GM18870 (cell line): ENCODE measurements at regions not wholly inside any gene's neighbourhood (a gene's known extent, or its start where the extent isn't known, plus 50 kb on each side); places are given as distances from the start of the nearest gene placed in this dataset.

Experiments used
- ATAC-seq: cut with Tn5 transposase; IDR thresholded peaks from one replicate; pipeline ENCODE4 v1.9.1; 2021; ENCODE audit warnings: moderate library complexity; ENCODE audit not compliant: unreplicated experiment

DNA sequence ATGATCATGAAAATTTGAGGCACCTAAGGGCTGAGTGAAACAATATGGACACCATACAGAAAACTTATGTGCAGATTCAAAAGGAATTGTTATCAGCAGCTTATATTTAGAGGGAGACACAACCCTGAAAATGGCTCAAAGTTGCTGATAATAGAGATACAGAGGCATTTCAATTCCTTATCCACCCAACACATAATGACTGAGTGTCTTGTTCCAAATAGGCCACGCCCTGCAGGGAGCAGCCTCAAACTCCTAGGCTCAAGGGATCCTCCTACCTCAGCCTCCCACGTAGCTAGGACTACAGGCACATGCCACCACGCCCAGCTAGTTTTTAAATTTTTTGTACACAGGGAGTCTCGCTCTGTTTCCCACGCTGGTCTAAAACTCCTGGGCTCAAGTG is 79.0 kb downstream of the LBH start:
- no peak for ATAC-seq

DNA sequence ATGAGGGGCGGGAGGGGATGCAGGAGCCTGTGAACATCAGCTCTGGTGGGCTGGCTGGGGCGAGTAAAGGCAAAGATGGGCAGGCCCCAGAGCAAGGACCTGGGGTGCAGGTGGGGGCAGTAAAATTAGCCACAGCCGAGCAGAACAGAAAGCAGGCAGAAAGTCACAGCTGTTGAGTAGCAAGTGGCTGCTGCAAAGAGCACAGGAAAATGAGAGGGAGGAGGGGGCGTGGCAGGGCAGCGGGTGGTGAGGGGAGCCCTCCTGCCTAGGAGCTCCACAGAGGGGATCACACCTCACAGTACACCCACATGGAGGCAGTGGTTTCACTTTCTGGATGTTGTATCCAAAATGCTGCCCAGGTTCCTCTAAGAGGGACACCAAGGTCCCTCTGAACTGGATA is 79.6 kb downstream of the LBH start:
- ATAC-seq: no peak

DNA sequence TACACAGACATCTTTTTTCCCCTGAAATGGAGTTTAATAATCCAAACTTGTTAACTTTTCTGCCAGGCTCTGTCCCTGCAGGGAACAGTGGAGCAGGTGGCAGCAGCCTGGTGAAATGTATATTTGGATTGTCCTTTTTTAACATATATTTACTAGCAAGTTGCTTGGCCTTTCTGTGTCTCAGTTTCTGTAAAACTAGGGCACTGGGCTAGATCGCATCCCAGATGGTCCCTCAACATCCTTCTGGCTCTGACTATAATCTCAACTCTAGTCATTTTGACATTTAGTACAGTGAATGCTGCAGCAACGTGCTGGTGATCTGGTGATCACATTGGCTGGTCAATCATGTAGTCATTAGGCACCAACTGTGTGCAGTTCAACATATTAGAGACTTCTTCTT is 80.4 kb downstream of the LBH start:
- ATAC-seq: no peak

DNA sequence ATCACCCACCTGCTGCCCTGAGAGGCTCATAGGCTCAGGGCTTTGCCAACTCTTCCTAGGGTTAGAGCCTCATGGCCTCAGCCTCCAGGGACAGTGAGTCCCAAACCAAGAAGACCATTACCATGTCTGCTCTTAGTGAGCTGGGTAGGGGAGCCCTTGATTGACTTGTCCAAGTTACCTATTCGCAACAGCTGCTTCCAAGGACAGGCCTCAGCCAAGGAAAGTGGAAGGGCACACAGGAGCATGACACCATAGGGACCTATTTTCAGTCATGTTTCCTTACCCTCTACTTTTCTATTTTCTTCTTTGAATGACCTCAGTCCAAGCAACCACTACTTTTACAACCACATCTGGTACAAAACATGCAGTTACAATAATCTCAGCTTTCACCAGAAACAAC is 81.6 kb downstream of the LBH start:
- ATAC-seq: no peak

DNA sequence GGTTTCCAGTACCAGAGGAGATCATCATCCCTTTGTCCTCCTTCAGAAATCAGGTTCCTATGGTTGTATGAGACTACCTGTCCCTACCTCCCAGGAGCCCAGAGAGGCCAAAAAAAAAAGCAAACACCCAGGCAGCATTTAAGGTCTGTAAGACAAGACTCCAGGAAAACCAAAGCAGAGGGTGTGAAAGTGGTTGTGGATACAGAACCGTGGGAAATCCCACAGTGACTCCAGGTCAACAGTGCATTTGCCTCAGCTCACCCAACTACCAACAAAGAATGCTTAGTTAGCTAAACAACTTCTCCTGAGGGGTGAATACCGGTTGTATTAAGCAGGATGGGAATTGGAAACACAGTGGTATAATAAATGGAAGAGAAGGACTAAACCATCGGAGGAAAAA is 83.6 kb downstream of the LBH start:
- no peak for ATAC-seq

DNA sequence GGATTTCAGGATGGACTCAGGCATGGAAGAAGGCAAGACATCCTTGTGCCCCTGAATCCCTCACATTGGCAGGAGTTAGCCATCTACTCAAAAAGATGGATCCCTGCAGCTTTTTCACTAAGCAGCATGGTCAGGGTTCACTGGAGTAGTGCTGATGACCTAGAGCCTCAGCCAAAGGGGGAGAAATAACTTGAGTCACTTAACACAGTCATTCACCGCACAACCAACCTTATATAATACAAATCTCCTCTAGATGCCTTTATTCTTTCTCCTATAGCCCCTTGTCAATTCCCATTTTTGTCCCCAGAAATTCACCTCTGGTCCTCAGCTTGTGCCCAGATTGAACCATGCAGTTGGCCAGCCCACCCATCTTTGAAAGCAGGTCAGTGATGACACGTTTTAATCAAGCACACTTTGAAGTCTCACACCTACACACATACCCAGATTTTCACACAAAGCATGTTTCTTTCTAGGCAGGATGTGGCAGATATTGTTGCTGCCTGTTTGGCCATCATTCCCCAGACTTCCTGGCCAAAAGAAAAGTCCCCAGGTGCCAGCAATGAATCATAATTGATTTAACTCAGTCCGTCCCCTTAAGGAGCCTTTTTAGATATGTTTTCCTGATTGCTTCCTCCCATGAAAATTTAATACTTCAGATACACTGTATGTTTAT is 84.2 kb downstream of the LBH start:
- ATAC-seq: no peak

DNA sequence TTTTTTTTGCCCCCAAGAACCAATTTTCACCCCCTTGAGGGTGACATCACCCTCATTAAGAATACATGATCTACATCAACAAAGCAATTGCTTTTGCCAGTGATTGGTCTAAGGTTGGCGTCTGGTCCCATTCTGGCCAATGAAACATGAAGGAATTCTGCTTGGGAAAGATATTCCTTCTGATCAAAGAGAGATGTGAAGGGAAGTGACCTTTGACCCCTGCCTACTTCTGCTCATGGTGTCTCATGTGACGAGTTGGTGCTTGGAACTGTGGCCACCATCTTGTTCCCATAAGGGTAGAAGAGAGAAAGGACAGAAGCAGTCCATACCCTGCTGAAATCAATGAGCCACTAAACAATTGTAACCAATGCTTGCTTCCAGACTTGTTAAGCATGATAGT is 85.1 kb downstream of the LBH start:
- ATAC-seq: no peak

DNA sequence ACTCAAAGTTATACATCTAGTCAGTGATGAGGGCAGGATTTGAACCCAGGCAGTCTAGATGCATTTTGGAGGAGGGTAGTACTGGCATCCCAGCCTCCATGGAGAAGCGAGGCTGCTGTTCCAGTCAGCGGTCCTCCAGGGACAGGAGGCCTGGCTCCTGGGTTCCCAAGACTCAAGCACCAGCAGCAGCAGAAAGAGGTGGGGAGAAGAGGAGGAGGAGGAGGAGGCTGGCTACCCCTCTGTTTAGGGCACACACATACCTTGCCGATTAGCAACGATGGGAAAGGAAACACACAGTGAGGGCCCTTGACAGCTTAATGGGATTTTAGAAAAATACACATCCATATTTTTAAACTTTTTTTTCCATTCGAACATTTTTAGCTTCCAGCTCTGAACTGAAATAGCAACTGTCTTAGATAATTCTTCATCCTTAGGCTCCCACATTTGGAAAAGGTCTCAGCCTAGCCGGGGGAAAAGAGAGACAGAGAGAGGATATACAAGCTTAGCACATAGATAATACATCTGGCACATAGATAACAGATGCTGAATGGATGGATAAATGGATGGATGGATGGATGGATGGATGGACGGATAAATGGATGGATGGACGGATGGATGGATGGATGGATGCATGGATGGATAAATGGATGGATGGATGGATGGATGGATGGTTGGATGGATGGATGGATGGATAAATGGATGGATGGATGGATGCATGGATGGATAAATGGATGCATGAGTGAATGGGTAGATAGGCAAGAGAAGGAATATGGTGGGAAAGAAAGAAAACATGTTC is 87.9 kb downstream of the LBH start:
- ATAC-seq: no peak

DNA sequence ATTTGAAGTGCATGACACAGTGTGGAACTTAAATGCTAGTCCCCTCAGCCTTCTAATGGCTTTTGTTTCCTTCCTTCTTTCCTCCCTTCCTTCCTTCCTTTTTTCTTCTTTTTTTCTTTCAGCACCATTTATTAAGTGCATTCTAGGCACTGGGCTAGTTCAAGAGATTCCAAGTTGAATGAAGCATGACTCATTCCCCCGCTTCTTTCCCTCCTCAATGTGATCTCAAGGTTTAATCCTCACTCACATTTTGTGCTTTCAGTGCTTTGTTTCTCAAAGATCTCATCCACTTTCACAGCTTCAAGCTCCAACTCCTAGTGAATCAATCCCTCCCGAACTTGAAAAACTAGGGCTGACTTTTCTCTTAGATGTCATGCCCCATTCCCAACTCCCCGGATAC is 90.1 kb downstream of the LBH start:
- no peak for ATAC-seq

DNA sequence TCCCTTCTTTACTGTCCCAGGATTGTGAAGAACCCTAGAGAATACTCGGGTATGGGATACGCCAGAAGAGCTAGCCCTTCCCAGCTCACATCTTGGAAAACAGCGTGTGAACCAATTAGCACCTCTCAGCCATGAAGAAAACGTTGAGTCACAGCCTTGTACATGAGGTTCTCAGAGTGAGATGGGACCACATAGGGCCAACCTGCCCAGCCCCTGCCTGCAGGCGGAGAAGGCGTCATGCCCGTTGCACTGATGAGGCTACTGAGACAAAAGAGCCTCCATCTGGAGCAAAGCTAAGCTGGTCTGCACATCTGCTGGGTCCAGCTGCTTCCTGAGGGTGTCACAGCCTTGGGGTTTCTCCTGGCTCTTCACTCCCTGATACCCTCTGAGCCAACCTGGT is 92.2 kb downstream of the LBH start:
- ATAC-seq: no peak

DNA sequence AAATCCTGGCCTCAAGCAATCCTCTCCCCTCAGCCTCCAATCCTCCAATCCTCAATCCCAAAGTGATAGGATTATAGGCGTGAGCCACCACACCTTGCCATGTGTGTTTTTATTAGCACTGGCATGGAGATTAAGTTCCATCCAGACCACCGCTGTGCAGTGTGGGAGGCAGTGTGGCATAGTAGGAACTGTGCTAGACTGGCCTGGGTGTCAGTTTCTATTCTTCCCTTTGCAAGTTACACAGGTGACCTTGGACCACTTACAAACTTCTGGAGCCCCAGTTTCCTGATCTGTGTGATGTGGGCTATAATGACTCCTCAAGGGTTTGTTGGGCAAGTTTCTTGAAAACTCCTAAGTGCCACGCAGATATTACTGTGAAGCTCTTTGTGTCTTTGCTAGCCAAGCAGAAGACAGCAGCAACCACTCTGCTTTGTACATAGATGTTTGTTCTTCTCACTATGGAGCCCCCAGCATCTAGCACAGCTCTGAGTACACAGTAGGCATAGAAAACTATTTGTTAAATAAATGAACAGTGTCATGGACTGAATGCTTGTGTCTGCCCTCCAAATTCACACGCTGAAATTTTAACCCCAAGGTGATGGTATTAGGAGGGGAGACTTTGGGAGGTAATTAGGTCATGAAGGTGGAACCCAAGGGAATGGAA is 93.0 kb downstream of the LBH start:
- no peak for ATAC-seq

DNA sequence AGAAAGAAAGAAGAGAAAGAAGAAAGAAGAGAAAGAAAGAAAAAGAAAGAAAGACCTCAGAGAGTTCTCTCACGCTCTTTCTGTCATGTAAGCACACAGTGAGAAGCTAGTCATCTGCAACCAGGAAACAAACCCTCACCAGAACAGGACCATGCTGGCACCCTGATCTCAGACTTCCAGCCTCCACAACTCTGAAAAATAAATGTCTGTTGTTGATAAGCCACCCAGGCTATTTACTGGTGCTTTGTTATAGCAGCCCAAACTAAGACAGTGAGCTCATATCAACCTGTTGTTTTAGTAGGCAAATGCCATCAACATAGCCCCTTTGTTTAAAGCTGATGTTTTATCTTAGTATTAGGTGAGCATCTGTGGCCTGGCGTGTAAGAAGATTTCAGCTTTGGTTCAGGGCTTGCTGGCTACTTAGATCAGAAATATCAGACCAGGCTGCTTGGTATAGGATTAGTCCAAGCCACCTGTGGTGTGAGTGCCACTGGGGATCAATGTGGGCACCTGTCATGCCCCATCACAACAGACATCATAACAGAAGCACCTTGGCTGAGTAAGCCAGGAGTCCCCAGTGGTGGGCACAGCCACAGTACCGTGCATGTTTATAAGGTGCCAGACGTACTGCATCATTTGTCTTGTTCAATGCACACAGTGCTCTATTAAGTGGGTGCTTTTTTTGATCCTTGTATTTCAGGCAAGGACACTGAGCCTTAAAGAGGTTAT is 94.4 kb downstream of the LBH start:
- ATAC-seq: no peak

DNA sequence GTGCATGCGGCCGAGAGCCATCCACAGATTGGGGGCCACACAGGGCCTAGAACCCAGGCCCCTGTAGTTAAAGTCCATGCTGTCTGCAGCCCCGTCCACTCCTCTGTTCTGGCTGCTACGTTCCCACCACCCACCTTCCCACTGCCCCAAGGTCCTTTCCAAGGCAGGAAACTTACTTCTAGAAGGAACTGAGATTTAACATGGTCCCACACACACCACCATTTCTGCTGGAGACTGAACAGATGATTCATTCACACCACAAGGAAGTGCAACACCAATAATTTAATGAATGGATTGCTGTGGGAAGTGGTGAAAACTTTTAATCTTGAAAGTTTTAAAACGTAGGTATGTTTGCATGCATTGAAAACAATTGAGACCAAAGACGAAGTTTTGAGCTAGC is 95.2 kb downstream of the LBH start:
- ATAC-seq: no peak

DNA sequence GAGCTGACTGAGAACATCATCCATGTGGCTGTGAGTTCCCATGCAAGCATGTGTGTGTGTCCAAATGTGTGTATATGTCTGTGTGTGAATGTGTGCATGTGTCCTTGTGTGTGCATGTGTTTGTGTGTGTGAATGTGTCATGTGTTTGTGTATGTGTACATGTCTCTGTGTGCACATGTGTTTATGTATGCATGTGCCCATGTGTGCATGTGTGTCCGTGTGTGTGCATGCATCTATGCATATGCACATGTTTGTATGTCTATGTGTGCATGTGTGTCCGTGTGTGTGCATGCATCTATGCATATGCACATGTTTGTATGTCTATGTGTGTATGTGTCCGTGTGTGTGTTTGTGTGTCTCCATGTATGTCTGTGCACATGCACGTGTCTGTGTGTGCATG is 99.7 kb downstream of the LBH start:
- ATAC-seq: no peak

DNA sequence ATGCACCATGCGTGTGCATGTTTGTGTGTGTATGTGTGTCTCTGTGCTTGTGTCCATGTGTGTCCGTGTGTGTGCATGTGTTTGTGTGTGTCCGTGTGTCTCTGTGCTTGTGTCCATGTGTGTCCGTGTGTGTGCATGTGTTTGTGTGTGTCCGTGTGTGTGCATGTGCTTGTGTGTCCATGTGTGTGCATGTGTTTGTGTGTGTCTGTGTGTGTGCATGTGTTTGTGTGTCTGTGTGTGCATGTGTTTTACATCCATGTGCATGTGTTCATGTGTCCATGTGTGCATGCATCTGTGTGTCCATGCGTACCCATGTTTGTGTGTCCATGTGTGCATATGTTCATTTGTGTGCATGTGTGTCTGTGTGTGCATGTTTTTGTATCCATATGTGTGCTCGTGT is 100.5 kb downstream of the LBH start:
- ATAC-seq: no peak

DNA sequence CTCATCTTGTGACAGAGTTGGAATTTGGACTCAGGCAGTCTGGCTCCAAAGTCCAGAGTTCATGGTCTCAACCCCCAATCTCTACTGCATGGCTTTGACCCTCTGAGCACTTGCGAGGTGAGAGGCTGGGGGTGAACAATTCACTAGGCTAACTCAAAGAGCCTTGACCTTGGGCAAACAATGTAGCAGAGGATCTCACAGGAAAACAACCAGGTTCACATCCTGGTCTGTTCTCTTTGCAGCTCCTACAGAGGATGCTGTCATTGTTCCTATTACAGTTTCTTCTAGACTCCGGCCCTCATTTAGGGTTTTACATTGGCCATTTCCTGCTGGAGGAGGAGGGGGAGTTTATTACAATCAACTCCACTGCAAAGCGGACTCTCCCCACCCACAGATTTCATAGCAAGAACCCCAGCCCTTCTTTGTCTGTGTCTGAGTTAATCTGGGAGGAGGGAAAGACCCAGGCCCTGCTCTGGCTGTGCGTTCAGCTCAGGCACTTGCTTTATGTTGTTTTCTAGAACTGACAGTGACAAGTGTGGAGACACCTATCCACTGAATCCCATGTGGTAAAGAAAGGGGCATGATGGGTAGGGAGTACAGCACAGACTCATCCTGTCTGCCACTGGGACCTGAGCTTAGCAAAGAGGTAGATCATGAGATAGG is 101.6 kb downstream of the LBH start:
- ATAC-seq: no peak

DNA sequence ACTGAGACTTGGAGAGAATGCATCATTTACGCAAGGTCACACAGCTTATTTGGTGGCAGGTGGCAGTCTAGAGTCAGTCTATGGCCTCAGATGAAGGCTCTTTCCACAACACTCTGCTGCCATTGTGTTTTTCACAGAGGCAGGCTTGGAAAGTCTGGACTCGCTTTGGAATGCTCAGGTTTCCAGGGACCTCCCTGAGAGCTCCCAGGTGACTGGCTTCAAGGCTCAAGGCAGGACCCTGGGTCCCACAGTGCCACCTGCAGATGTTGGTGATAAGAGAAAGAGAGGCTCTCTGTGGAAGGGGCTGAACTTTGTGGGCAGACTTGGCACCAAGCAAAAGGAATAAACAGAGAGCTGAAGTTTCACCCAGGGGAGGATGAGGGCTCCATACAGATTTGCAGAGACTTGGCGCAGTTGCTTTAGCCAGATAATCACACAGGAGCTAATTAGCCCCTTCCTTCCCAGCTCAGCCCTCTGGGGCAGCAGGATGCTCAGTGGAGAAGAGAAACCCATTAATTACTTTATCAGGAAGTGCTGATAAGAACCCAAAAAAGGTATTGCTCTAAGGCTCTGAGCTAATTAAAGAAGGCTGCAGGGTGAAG is 103.5 kb downstream of the LBH start:
- ATAC-seq: no peak

DNA sequence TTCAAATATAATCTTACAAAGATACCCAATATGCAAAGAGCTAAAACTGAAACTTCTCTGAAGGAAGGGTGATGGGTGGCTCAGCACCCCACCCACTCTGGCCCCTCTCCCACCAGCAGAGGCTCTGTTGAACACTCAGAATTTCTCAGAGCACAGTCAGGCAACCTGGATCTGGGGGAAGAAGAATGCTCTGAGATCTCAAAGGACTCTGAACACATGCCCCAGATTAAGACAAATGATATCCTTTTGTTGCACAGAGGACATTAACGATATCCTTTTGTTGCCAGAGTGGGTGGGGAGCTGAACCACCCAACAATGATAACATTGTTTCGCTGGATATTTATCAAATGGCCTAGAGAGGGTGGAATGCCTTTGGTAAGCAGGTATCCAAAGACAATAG is 104.8 kb downstream of the LBH start:
- ATAC-seq: no peak

DNA sequence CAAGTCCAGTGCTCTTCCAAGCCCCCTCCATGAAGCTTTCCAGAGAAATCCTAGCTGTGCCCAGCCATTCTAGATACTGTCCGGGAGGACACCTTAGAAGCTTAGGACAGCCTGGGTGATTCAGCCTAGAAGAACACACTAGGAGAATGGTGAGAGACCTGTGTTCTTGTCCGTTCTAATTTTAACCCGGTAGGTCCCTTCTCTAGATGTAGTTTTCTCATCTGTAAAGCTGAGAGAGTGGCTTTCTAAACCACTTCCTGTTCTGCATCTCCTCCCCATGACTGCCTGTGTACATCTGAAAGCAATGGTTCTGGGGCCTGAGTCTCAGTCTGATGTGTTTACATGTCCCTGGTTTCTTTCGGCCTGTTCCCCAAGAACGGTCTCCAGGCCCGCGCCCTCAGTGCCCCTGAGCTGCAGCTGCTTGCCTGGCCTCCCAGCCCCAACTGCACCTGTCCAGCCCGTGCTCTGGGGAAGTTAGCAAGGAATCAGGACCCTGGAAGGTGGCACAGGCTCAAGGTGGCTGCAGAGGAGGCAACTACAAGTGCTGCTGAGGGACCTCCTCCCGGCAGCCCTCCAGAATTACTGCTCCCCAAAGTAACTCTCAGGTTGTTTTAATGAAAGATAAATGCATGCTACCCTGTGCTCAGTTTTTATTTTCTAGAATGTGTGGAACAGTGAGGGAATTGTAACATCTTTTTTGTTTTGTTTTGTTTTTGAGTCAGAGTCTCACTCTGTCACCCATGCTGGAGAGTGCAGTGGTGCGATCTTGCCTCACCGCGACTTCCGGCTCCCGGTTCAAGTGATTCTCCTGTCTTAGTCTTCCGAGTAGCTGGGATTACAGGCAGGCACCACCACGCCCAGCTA is 105.9 kb downstream of the LBH start:
- peak; percentile 85 for ATAC-seq

DNA sequence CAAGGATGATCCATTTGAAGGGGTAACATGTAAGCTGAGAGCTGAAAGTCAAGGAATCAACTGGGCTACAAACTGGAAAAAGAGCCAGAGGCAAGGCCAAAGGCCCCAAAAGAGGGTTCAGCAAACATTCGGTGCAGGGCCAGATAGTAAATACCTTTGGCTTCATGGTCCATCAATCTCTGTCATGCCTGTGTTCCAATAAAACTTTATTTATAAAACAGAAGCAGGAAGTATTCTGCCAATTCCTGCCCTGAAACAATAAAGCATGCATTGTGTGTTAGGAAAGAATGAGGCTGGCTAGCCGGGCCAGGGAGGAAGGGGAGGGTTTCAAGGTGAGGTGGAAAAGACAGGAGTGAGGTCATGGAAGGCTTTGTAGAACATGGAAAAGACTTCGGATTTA is 107.1 kb downstream of the LBH start:
- no peak for ATAC-seq
